GM21576 (cell line): ENCODE measurements at regions not wholly inside any gene's neighbourhood (a gene's known extent, or its start where the extent isn't known, plus 50 kb on each side); places are given as distances from the start of the nearest gene placed in this dataset.
"Not testable (repeated sequence)": the region's sequence is repeated elsewhere in the genome, so short reads cannot be mapped to it uniquely, and the experiment has no call there.

ENCODE experiments used
- ATAC-seq: cut with Tn5 transposase; IDR thresholded peaks from one replicate; pipeline ENCODE4 v1.9.1; 2021; ENCODE audit warnings: mild to moderate bottlenecking, moderate library complexity; ENCODE audit not compliant: unreplicated experiment

GRCh38 chr3:28139288-28139687, 102.1 kb upstream of the CMC1 start:
- no peak for ATAC-seq

- no peak for ATAC-seq
Measured at GRCh38 chr3:28139967-28140634, 101.3 kb upstream of the CMC1 start.

- ATAC-seq = no peak
Measured at GRCh38 chr3:28140664-28141063, 100.8 kb upstream of the CMC1 start.

GRCh38 chr3:28149960-28150359, 91.5 kb upstream of the CMC1 start:
- ATAC-seq = no peak

- ATAC-seq = no peak
Measured at GRCh38 chr3:28150465-28151206, 90.8 kb upstream of the CMC1 start.

- no peak for ATAC-seq
Measured at GRCh38 chr3:28151207-28151550, 90.2 kb upstream of the CMC1 start.

GRCh38 chr3:28151608-28152228, 89.7 kb upstream of the CMC1 start:
- peak; percentile 94 for ATAC-seq

- no peak for ATAC-seq
Measured at GRCh38 chr3:28155631-28156030, 85.8 kb upstream of the CMC1 start.

GRCh38 chr3:28156599-28156998, 84.8 kb upstream of the CMC1 start:
- not testable (repeated sequence) for ATAC-seq

GRCh38 chr3:28171962-28172361, 69.5 kb upstream of the CMC1 start:
- peak; percentile 65 for ATAC-seq

GRCh38 chr3:28172748-28173147, 68.7 kb upstream of the CMC1 start:
- ATAC-seq = no peak

- no peak for ATAC-seq
Measured at GRCh38 chr3:28173836-28174235, 67.6 kb upstream of the CMC1 start.

- no peak for ATAC-seq
Measured at GRCh38 chr3:28186748-28187147, 54.7 kb upstream of the CMC1 start.

GRCh38 chr3:28188686-28189085, 52.7 kb upstream of the CMC1 start:
- no peak for ATAC-seq

GRCh38 chr3:28191363-28191762, 50.1 kb upstream of the CMC1 start:
- no peak for ATAC-seq
